ENCODE measurements at regions not wholly inside any gene's neighbourhood (a gene's known extent, or its start where the extent isn't known, plus 50 kb on each side); places are given as distances from the start of the nearest gene placed in this dataset.

- TF ChIP-seq CTCF (IDR thresholded peaks at IDR 0.05) (no peak), EP300 (IDR thresholded peaks at IDR 0.05; ENCODE audit: low read depth) (no peak), POLR2AphosphoS5 (IDR thresholded peaks at IDR 0.05) (no peak), POLR2A (IDR thresholded peaks at IDR 0.05) (no peak)
- 10 to 62% methylated on average over 2 to 7 of the region's 7 CpGs for WGBS, 2 donors (ENCODE audit: low coverage in 1 of 2)
These were observed 219.6 kb downstream of the MTHFS start for GRCh38 chr15:79677241-79677640.

GRCh38 chr15:79678032-79678701, 218.6 kb downstream of the MTHFS start:
- intact Hi-C loops (cut with DNase I; ENCODE audit: low total_unique reads), result no loop called here
- DNase-seq, result no peak
- in situ Hi-C loops (cut with MboI; ENCODE audit: low pct_ligation_motif_present in 1 of 4, low pct_unique_long_range_greater_than_20kb in 1 of 4, low sequenced_read_pairs in 3 of 4), result no loop called here

More at GRCh38 chr15:79677241-79677640, 219.6 kb downstream of the MTHFS start:
- Histone ChIP-seq H3K4me3 (no peak overlapping the region), H3K27ac (no peak overlapping the region), H3K4me1 (no peaks in the 10 kb centered on the region), H3K36me3 (no peaks in the 10 kb centered on the region), H3K9me3 (no peaks in the 10 kb centered on the region), H3K27me3 (no peaks in the 10 kb centered on the region)
- in situ Hi-C loops (cut with MboI; ENCODE audit: low pct_ligation_motif_present in 1 of 4, low pct_unique_long_range_greater_than_20kb in 1 of 4, low sequenced_read_pairs in 3 of 4), result no loop called here
- no peak for DNase-seq
- intact Hi-C loops (cut with DNase I; ENCODE audit: low total_unique reads), result no loop called here

GRCh38 chr15:79680720-79681119, 216.1 kb downstream of the MTHFS start:
- H3K9me3 ChIP-seq, result no peaks in the 10 kb centered on the region
- H3K27ac ChIP-seq, result no peak overlapping the region
- H3K4me1 ChIP-seq, result no peaks in the 10 kb centered on the region
- no peak for DNase-seq
- no peaks in the 10 kb centered on the region for H3K27me3 ChIP-seq
- TF ChIP-seq EP300 (IDR thresholded peaks at IDR 0.05; ENCODE audit: low read depth), result no peak
- TF ChIP-seq CTCF (IDR thresholded peaks at IDR 0.05), result no peak
- TF ChIP-seq POLR2A (IDR thresholded peaks at IDR 0.05), result no peak
- no peak for TF ChIP-seq POLR2AphosphoS5 (IDR thresholded peaks at IDR 0.05)
- whole genome bisulfite sequencing, 2 donors (ENCODE audit: low coverage in 1 of 2), result 56% methylated on average over 5 of the region's 5 CpGs; no CpG with 5 or more reads in 1 of the 2 donors
- H3K36me3 ChIP-seq, result no peaks in the 10 kb centered on the region
- no peak overlapping the region for H3K4me3 ChIP-seq
- intact Hi-C loops (cut with DNase I; ENCODE audit: low total_unique reads) (no loop called here), in situ Hi-C loops (cut with MboI; ENCODE audit: low pct_ligation_motif_present in 1 of 4, low pct_unique_long_range_greater_than_20kb in 1 of 4, low sequenced_read_pairs in 3 of 4) (no loop called here)

More at GRCh38 chr15:79678032-79678701, 218.6 kb downstream of the MTHFS start:
- H3K27me3 ChIP-seq, result no peaks in the 10 kb centered on the region
- no peak overlapping the region for H3K4me3 ChIP-seq
- no peak overlapping the region for H3K27ac ChIP-seq
- WGBS, 2 donors (ENCODE audit: low coverage in 1 of 2), result 55 to 83% methylated on average over 1 of the region's 1 CpG
- H3K36me3 ChIP-seq, result no peaks in the 10 kb centered on the region
- no peak for TF ChIP-seq CTCF (IDR thresholded peaks at IDR 0.05)
- no peak for TF ChIP-seq POLR2A (IDR thresholded peaks at IDR 0.05)
- TF ChIP-seq EP300 (IDR thresholded peaks at IDR 0.05; ENCODE audit: low read depth), result no peak
- no peak for TF ChIP-seq POLR2AphosphoS5 (IDR thresholded peaks at IDR 0.05)
- no peaks in the 10 kb centered on the region for H3K4me1 ChIP-seq
- H3K9me3 ChIP-seq, result no peaks in the 10 kb centered on the region

- TF ChIP-seq CTCF (IDR thresholded peaks at IDR 0.05), result no peak
- no peak for TF ChIP-seq EP300 (IDR thresholded peaks at IDR 0.05; ENCODE audit: low read depth)
- TF ChIP-seq POLR2AphosphoS5 (IDR thresholded peaks at IDR 0.05), result no peak
- TF ChIP-seq POLR2A (IDR thresholded peaks at IDR 0.05), result no peak
- 0 to 22% methylated on average over 2 to 3 of the region's 3 CpGs for WGBS, 2 donors (ENCODE audit: low coverage in 1 of 2)
- H3K36me3 ChIP-seq, result no peaks in the 10 kb centered on the region
- no peak overlapping the region for H3K27ac ChIP-seq
- H3K27me3 ChIP-seq, result no peaks in the 10 kb centered on the region
- no peak for DNase-seq
- in situ Hi-C loops (cut with MboI; ENCODE audit: low pct_ligation_motif_present in 1 of 4, low pct_unique_long_range_greater_than_20kb in 1 of 4, low sequenced_read_pairs in 3 of 4) (no loop called here), intact Hi-C loops (cut with DNase I; ENCODE audit: low total_unique reads) (no loop called here)
- no peak overlapping the region for H3K4me3 ChIP-seq
- H3K4me1 ChIP-seq, result no peaks in the 10 kb centered on the region
- H3K9me3 ChIP-seq, result no peaks in the 10 kb centered on the region
These were observed 214.5 kb downstream of the MTHFS start for GRCh38 chr15:79682285-79682684.
